Stimulated activated CD4-positive, alpha-beta T cell treated with anti-CD3 and anti-CD28 coated beads, Interleukin-4, amount 100 ng/mL, for 24 hours (primary cell): ENCODE measurements at regions not wholly inside any gene's neighbourhood (a gene's known extent, or its start where the extent isn't known, plus 50 kb on each side); places are given as distances from the start of the nearest gene placed in this dataset.
"Not testable (repeated sequence)": the region's sequence is repeated elsewhere in the genome, so short reads cannot be mapped to it uniquely, and the experiment has no call there.

Experiments used
- DNase-seq: peaks from one replicate; pipeline ENCODE4 v3.0.0-alpha.2; 2020

DNA sequence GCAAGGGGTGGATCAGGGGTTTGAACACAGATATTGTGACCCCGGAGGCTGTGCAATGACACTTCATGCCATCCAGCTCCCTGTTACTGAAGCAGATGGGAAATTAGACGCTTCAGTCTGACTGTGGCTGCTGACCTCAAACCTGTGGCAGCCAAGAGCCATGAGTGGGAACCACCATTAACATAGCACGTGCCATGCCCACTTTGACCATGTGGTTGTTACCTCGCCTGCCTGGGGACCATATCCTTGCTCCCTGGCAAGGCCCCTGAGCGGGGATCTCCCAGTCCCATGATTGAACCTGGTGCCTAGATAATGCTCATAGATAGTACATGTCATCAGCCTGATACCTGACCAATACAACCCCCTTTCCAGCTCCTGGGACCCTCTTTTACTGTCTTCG is 68.9 kb downstream of the CYP26B1 start:
- no peak for DNase-seq

GRCh38 chr2:72077702-72078169 is 69.9 kb downstream of the CYP26B1 start:
- DNase-seq, result no peak

- DNase-seq, result not testable (repeated sequence)
Measured at GRCh38 chr2:72073373-72073772, 74.3 kb downstream of the CYP26B1 start.

DNA sequence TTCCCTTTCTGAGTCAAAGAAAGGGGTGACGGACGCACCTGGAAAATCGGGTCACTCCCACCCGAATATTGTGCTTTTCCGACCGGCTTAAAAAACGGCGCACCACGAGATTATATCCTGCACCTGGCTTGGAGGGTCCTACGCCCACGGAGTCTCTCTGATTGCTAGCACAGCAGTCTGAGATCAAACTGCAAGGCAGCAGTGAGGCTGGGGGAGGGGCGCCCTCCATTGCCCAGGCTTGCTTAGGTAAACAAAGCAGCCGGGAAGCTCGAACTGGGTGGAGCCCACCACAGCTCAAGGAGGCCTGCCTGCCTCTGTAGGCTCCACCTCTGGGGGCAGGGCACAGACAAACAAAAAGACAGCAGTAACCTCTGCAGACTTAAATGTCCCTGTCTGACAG is 83.5 kb downstream of the CYP26B1 start:
- DNase-seq, result not testable (repeated sequence)

- no peak for DNase-seq
Measured at GRCh38 chr2:72062336-72062735, 85.3 kb downstream of the CYP26B1 start.

DNA sequence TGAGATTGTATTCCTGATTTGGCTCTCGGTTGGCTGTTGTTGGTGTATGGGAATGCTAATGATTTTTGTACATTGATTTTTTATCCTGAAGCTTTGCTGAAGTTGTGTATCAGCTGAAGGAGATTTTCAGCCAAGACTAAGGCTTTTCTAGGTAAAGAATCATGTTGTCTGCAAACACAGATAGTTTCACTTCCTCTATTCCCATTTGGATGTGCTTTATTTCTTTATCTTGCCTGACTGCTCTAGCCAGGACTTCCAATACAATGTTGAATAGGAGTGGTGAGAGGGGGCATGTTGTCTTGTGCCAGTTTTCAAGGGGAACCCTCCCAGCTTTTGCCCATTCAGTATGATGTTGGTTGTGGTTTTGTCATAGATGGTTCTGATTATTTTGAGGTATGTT is 90.4 kb downstream of the CYP26B1 start:
- no peak for DNase-seq

DNA sequence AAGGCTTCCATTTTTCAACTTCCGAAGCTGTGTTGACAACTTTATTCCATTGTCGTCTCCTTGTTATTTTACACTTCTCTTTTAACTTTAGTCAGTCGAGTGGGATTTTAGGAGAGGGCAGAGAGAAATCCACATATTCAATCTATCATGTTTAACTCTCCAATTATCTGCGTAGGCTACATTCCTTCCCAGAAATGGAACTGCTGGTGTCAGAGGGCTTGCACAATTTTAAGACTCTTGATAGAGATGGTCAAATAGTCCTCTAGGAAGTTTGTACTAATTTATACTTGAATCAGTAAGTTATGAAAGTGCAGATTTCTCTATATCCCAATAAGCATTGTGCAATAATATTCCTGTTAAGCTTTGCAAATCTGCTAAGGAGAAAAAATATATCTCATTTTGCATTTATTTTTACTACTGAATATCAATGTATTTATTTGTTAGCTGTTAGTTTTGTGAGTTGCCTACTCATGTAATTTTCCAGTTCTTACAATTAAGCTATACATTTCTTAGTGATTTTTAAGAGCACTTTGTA is 95.6 kb downstream of the CYP26B1 start:
- DNase-seq, result no peak

- DNase-seq, result no peak
Measured at GRCh38 chr2:72051204-72051603, 96.5 kb downstream of the CYP26B1 start.

GRCh38 chr2:72050734-72051133 is 96.9 kb downstream of the CYP26B1 start:
- no peak for DNase-seq

DNA sequence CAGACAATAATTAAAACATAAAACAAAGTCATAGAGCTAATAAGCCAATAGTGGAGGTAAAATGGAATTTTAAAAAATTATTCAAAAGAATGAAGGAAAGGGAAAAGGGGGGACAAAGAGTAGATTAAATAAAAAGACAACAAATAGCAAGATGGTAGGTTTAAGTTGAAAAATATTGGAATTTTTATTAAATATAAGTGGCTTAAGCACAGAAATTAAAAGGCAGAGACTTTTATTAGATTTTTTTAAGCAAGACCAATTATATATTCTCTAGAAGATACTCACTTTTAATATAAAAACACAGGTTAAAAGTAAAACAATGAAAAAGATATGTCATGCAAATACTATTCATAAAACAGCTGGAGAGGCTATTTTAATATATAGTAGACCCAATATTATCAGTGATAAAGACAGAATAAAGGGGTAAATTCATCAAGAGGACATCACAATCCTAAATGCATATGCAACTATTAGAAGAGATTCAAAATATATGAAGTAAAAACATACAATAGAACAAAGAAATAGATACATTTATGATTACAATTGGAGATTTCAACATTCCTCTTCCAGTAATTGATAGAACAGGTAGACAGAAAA is 98.7 kb downstream of the CYP26B1 start:
- no peak for DNase-seq

DNA sequence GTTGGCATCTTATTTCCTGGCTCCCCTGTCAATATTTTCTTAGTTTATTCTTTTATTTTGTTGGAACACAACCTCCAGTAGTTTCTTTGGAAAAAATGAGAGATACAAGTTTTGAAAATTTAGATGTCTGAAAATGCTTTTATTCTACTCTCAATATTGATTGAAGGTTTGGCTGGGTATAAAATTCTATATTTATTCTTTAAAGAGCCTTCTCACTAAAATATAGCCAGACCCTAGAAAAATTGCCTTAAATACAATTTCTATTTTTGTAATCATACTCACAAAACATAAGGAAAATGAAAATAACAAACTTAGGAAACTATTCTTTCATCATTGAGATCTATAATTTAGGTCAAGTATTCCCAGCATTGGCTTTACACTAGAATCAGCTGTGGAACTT is 103.7 kb downstream of the CYP26B1 start:
- no peak for DNase-seq

DNA sequence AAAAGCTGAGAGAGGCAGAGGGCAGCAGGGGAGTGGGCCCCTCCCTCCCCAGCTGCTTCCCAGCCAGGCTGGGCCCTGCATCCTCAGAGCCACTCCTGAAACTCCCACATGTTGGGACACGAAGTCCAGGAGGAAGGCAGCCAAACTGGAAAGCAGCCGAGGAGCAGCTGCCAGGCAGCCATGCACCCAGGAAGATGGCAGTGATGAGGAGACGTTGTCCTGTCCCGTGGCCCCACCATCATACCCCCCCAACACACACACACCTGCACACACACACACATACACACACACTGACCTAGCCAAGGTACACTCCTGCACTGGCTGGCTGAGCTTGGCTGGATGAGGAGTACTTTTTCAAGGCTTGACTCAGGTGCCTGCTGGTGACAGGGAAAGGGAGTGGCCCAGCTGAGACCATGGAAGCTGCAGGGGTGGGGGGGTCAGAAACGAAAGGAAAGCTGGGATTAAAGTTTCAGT is 106.0 kb downstream of the CYP26B1 start:
- no peak for DNase-seq

DNA sequence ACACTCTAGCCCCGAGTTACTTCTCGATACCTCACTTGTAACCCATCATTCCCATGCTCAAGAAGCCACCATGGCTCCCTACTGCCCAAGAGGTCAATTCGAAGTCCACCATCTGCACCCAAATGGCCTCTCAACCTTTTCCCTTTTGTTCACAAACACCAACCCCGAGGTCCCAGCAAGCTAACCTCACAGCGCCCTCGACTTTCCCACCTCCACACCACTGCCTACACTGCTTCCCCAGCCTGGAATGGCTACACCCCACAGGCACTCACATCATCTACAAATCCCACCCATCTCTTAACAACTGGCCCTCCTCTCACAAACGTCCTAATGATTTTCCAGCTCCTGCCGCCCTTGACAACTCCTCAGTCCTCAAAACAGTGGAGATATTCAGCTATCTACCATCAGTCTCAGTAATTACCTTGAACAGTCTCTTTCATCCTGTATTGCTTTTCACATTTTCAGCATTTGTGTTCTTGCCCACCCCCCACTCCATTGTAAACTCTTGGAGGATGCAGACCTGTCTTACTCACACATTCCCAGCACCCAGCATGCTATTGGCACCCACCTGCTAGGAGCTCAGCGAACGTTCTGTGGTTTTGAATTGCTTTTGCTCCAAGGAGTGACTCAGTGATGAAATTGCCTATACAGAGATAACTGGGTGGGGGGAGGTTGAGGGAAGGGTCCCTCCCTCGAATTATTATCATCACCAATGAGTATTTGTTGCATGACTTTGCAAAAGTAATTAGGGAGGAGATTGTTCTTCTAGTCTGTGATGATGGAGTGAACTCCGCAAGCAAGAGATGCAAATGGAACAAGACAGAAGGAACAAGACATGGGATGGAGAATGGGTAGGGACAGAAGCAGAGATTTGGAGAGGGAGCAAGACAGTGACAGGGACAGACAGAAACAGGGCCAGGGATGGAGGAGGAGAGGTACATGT is 106.8 kb downstream of the CYP26B1 start:
- no peak for DNase-seq

DNA sequence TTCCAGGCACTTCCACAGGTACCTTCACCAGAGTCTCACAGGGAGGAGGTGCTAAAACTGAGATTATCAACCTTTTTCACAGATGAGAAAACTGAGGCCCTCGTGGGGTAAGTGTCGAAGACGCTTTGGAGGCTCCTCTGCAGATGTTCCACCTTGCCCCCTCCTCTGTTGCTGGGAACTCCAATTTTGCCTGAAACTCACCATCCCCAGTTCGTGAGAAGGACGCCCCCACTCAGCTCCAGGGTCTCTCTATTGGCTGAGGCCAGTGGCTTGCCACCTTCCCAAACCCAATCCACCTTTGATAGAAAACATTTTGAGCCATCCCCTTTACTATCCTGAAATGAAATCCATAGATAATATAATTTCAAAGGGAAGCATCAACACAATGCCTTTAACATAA is 109.1 kb downstream of the CYP26B1 start:
- no peak for DNase-seq

DNA sequence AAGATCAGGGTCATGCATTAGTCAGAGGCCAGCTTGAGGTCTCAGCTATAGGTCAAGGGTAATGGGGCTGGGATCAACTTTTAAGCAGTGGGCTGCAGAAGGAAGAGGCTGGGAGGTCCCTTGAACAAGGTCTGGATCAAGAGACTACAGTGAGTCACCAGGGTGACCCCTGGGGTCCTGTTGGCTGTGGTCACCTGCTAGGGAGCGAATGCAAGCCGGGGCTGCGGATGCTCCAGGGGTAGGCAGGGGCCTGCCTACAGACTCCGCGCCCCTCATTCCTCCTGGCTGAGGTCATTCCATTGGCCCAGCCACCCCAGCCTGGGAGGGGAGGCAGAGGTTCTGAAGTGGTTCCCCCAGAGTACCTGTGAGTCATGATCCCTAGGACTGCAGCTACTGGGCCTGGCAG is 110.4 kb downstream of the CYP26B1 start:
- DNase-seq, result no peak

DNA sequence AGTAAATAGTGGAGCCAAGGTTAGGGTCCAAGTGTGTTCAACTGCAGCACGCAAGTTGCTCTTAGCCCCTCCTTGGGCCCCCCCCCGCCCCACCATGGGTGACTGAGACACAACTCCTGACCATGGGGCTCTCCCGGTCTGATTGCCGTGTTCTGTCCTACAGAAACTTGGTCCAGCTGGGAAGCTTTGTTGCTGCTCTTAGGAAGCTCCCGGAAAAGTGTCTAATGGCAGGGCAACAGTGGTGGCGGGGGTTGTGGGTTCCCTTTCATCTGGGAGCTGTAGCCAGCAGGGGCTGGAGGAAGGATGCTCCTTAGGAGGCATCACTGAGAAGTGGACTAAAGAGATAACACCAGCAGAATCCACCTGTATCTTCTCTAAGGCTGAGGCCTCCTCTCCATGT is 111.1 kb downstream of the CYP26B1 start:
- DNase-seq, result no peak

DNA sequence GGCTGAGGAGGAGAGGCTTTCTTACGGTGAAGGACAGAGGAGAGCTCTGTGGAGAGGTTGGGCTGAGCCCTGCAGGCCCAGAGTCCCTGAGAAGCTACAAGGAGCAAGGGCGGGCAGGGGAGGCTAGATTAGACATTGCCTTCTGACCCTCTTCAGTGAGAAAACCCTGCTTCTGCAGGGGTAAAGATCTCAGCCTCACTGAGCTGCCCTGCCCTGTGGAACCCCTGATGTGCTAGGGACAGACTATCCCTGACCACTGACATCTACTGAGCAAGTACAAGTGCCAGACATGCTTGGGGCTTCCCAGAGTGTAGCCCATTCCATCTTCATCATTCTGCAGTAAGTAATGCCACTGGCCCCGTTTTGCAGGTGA is 111.5 kb downstream of the CYP26B1 start:
- DNase-seq, result no peak

GRCh38 chr2:72035518-72036172 is 112.0 kb downstream of the CYP26B1 start:
- DNase-seq, result no peak

DNA sequence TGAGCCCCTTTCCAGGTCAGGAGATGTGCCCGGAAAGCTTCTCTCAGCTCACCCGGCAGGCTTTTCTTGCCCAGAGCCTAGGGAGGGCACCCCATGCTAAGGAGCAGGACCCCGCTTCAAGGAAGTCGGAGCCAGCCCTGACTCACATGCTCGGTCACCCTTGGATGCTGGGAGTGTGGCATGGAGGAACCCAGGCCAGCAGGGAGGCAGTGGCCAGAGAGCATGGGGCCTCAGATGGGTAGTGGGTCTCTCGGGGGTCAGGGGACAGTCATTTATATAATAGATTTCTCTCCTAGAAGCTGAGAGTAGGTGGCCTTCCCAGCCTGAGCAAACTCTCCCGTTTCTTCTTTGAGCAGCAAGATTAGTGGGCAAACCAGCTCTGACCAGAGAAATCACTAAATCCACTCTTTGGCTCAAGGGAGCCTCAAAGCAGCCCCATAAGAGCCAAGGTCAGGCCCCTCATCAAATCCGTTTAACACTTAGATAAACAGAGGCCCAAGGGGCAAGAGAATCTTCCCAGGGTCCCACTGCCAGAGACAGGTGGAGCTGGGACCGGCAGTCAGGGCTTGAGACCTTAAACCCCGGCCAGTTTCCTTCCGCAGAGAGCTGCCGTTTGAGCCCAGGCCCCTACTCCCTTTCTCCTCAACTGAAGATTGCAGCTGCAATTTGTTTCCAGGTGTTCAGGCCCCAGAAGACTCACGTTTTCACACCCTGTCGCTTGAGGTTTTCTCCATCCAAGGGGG is 113.1 kb downstream of the CYP26B1 start:
- DNase-seq, result no peak

- DNase-seq, result no peak
Measured at GRCh38 chr2:72033636-72034035, 114.0 kb downstream of the CYP26B1 start.

DNA sequence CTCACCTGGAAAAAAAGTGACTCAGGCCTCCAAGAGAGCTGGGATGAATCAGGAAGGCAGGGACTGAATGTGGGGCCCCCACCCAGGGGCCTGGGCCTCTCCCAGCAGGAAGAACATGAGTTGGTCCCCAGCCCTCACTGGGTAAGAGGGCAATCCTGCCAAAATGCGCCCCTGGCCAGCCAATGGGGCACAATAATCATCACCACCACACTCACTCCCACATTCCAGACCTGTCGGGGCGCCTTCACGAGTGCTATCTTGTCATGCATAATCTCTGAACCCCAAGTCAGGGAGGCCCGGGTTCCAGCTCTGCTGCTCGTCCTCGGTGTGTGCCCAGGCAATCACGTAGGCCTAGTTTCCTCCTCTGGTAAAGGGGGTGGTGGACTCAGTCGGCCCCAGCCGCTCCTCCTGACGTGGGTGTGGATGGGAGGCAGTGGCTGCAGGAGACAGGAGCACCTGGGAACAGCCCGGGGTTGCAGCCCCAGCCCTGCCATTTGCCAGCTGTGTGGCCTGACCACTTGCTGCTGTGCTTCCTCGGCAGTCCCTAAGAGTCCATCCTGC is 115.1 kb downstream of the CYP26B1 start:
- no peak for DNase-seq

DNA sequence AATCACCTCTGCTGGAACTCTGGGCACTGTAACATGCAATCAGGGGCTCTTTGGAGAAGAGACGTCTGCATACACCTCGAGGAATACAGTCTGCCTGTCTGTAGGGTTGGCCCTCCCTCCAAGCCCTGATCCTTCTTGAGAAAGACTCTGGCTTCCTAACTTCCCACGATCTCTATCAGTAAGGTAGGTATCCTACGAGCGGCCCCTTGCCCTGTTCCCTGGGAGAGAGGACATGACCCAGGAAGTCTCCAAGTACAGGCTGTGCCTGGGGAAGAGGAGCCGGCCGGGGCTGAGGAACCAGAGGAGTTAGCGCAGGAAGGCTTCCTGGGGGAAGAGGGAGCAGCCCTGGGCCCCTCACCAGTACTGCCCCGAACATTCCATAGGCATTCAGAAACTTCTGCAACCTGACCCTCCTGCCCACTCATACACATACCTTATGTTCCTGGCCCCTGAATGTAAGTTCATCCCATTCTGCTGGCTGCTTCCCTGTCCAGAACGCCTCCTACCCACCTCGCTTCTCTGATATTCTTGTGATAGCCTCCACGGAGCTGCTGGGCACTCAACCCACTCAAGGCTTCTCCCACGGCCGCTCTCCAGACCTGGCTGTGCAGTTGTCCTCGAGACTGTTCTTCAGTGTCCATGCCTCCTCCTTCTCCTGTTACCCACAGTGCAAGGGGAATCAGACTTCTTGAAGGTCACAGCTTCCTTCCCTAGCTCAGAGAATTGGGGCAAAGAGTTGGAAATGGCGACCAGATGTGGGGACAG is 116.1 kb downstream of the CYP26B1 start:
- DNase-seq, result no peak
